OCI-LY7 (cell line): ENCODE measurements at regions not wholly inside any gene's neighbourhood (a gene's known extent, or its start where the extent isn't known, plus 50 kb on each side); places are given as distances from the start of the nearest gene placed in this dataset.
"Not testable (repeated sequence)": the region's sequence is repeated elsewhere in the genome, so short reads cannot be mapped to it uniquely, and the experiment has no call there.

Experiments used
- BruUV-seq: library from RNA; stranded (reverse); fragments of 400-500 nt; replicated peaks from 2 replicates; lab custom pipeline; 2021; lab: Mats Ljungman, UMichigan
- CTCF ChIA-PET: fragments of 300-600 bp; sonication (Branson Sonifier 250); formaldehyde crosslinking; loops from one replicate; lab custom pipeline; 2022; ENCODE audit warnings: antibody characterized with exemption; ENCODE audit not compliant: unreplicated experiment; lab: Charles Lee
- POLR2A ChIA-PET: fragments of 300-600 bp; sonication (Branson Sonifier 250); formaldehyde crosslinking; loops from one replicate; lab custom pipeline; 2022; ENCODE audit warnings: antibody characterized with exemption; lab: Charles Lee
- DNase-seq: peaks from one replicate; pipeline ENCODE4 v3.0.0-alpha.2; 2015; ENCODE audit warnings: low spot score
- H2AFZ ChIP-seq: fragments of 200-600 bp; sonication (generic), shearing (Covaris generic); 2 replicates; pipeline ENCODE4 v1.6.1; 2014; ENCODE audit warnings: mild to moderate bottlenecking, antibody characterized with exemption, low read length, moderate library complexity
- H3K27ac ChIP-seq: fragments of 200-600 bp; sonication (generic); 2 replicates; pipeline ENCODE4 v1.5.1; 2014; ENCODE audit warnings: mixed run types, low read depth, mild to moderate bottlenecking, moderate library complexity, low read length, inconsistent platforms; ENCODE audit not compliant: poor library complexity, severe bottlenecking
- H3K36me3 ChIP-seq: fragments of 200-600 bp; sonication (generic); 2 replicates; pipeline ENCODE4 v1.6.1; 2014; ENCODE audit warnings: mild to moderate bottlenecking, antibody characterized with exemption, low read length, moderate library complexity, mixed read lengths; ENCODE audit not compliant: insufficient read depth
- H3K4me1 ChIP-seq: fragments of 200-600 bp; sonication (generic); 2 replicates; pipeline ENCODE4 v1.5.1; 2014; ENCODE audit warnings: mild to moderate bottlenecking, low read length; ENCODE audit not compliant: insufficient read depth, poor library complexity, severe bottlenecking
- H3K4me2 ChIP-seq: fragments of 200-600 bp; sonication (generic); 2 replicates; pipeline ENCODE4 v1.6.1; 2014; ENCODE audit warnings: mild to moderate bottlenecking, low read length
- H3K4me3 ChIP-seq: fragments of 200-600 bp; sonication (generic); 2 replicates; pipeline ENCODE4 v1.5.1; 2014; ENCODE audit warnings: mild to moderate bottlenecking, low read depth, low read length; ENCODE audit not compliant: poor library complexity, severe bottlenecking
- H3K79me2 ChIP-seq: fragments of 200-600 bp; sonication (generic); 2 replicates; pipeline ENCODE4 v1.6.1; 2016; ENCODE audit warnings: low read depth, mild to moderate bottlenecking, low read length, moderate library complexity, mixed read lengths; ENCODE audit not compliant: insufficient read depth
- H3K9me2 ChIP-seq: fragments of 200-600 bp; sonication (generic); 2 replicates; pipeline ENCODE4 v1.6.1; 2016; ENCODE audit warnings: mild to moderate bottlenecking, low read length, mixed read lengths; ENCODE audit not compliant: insufficient read depth
- H3K9me3 ChIP-seq: fragments of 200-600 bp; sonication (generic); 2 replicates; pipeline ENCODE4 v1.6.1; 2014; ENCODE audit warnings: mild to moderate bottlenecking, mixed run types, low read length, mixed read lengths
- H4K20me1 ChIP-seq: fragments of 200-600 bp; sonication (generic); 2 replicates; pipeline ENCODE4 v1.6.1; 2014; ENCODE audit warnings: mild to moderate bottlenecking, antibody characterized with exemption, low read length, moderate library complexity, mixed read lengths; ENCODE audit not compliant: insufficient read depth
- EZH2phosphoT487 ChIP-seq: fragments of 200-600 bp; sonication (generic); IDR thresholded peaks from 2 replicates; pipeline ENCODE4 v1.6.1; 2018; ENCODE audit warnings: low read depth, borderline replicate concordance, mild to moderate bottlenecking, mixed run types, antibody characterized with exemption, low read length, moderate library complexity, mixed read lengths
- intact Hi-C: fragments of 100-400 bp; cut with micrococcal nuclease; formaldehyde crosslinking; loops from one replicate; pipeline ENCODE4 v1.10.0; 2022; ENCODE audit not compliant: unreplicated experiment
- TF ChIP-seq, protein P1 (sequence below): fragments of 200-600 bp; sonication (generic); conservative IDR thresholded peaks from 2 replicates; pipeline ENCODE4 v1.5.1; 2014; ENCODE audit warnings: mild to moderate bottlenecking, antibody characterized with exemption, low read length, moderate library complexity, mixed read lengths

DNA sequence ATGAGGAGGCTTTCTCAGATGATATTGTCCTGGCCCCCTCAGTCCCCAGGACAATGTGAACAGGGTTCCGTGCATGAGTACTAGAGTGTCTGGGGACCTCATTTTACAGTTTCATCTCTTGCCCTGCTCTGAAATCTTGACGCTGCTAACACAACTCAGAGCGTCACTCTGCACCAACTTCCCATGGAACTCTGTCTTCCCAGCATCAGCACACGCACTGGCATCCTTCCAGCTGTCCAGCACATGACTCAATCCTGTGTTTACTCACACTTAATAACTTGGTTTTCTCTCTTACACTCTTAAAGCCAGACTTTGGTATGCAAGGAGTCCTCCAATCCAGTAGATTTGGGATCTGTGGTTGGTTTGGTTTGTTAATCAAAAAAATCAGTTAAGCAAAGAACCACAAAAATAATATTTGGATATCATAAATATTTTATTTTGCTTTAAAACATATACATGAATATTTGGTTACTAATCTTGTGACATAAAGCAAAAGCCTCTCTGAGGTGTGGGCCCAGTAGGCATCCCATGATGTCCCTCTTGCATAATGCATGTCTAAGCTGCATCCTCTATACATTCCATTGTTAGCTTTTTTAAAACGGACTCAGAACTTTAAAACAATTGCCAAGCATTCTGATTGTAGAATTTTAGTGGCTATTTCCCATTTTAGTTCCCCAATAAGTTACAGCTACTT, 131.0 kb downstream of the CXCL12 start:
- no peaks in the 10 kb centered on the region for H3K9me3 ChIP-seq
- H3K4me1 ChIP-seq: no peaks in the 10 kb centered on the region
- ChIA-PET CTCF (no interaction called here), POLR2A (no interaction called here)
- H4K20me1 ChIP-seq: no peaks in the 10 kb centered on the region
- H3K4me2 ChIP-seq: no peak overlapping the region
- H3K79me2 ChIP-seq: no peaks in the 10 kb centered on the region
- no peak overlapping the region for H2AFZ ChIP-seq
- H3K9me2 ChIP-seq: no peaks in the 10 kb centered on the region
- no peak for TF ChIP-seq EZH2phosphoT487
- TF ChIP-seq, protein P1, sequence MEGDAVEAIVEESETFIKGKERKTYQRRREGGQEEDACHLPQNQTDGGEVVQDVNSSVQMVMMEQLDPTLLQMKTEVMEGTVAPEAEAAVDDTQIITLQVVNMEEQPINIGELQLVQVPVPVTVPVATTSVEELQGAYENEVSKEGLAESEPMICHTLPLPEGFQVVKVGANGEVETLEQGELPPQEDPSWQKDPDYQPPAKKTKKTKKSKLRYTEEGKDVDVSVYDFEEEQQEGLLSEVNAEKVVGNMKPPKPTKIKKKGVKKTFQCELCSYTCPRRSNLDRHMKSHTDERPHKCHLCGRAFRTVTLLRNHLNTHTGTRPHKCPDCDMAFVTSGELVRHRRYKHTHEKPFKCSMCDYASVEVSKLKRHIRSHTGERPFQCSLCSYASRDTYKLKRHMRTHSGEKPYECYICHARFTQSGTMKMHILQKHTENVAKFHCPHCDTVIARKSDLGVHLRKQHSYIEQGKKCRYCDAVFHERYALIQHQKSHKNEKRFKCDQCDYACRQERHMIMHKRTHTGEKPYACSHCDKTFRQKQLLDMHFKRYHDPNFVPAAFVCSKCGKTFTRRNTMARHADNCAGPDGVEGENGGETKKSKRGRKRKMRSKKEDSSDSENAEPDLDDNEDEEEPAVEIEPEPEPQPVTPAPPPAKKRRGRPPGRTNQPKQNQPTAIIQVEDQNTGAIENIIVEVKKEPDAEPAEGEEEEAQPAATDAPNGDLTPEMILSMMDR: no peak
- no TSS peak for BruUV-seq
- no peak overlapping the region for H3K27ac ChIP-seq
- intact Hi-C loops: no loop called here
- DNase-seq: no peak
- H3K4me3 ChIP-seq: no peak overlapping the region
- H3K36me3 ChIP-seq: no peaks in the 10 kb centered on the region

DNA sequence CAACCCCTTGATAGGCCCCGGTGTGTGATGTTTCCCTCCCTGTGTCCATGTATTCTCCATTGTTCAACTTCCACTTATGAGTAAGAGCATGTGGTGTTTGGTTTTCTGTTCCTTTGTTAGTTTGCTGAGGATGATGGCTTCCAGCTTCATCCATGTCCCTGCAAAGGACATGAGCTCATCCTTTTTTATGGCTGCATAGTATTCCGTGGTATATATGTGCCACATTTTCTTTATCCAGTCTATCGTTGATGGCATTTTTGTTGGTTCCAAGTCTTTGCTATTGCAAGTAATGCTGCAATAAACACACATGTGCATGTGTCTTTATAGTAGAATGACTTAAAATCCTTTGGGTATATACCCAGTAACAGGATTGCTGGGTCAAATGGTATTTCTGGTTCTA, 132.3 kb downstream of the CXCL12 start:
- CTCF ChIA-PET, H3K36me3 ChIP-seq, H3K27ac ChIP-seq, H3K9me2 ChIP-seq, H2AFZ ChIP-seq, H3K4me1 ChIP-seq, H3K4me3 ChIP-seq, H3K4me2 ChIP-seq, H3K9me3 ChIP-seq, intact Hi-C loops, BruUV-seq, H4K20me1 ChIP-seq, POLR2A ChIA-PET, H3K79me2 ChIP-seq, DNase-seq: not testable (repeated sequence)

DNA sequence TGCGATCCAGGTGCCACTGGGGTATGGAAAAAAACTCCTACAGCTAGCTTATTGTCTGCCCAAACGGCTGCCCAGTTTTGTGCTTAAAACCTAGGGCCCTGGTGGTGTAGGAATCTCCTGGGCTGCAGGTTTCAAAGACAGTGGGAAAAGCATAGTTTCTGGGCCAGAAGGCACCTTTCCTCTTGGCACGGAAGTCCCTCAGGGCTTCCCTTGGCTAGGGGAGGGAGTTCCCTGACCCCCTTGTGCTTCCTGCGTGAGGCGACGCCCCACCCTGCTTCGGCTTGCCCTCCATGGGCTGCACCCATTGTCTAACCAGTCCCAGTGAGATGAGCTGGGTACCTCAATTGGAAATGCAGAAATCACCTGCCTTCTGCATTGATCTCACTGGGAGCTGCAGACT, 135.0 kb downstream of the CXCL12 start:
- H3K4me1 ChIP-seq, H3K27ac ChIP-seq, H3K9me2 ChIP-seq, POLR2A ChIA-PET, BruUV-seq, H3K4me2 ChIP-seq, intact Hi-C loops, H3K4me3 ChIP-seq, H4K20me1 ChIP-seq, H2AFZ ChIP-seq, H3K36me3 ChIP-seq, H3K79me2 ChIP-seq, H3K9me3 ChIP-seq, CTCF ChIA-PET, DNase-seq: not testable (repeated sequence)

DNA sequence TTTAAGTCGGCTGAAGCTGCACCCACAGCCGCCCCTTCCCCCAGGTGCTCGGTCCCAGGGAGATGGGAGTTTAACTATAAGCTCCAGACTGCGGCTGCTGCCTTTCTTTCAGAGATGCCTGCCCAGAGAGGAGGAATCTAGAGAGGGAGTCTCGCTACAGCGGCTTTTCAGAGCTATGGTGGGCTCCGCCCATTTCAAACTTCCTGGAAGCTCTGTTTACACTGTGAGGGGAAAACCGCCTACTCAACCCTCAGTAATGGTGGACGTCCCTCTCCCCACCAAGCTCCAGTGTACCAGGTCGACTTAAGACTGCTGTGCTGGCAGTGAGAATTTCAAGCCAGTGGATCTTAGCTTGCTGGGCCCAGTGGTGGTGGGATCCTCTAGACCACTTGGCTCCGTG, 135.4 kb downstream of the CXCL12 start:
- Histone ChIP-seq H3K36me3 (no peaks in the 10 kb centered on the region), H3K9me3 (no peaks in the 10 kb centered on the region), H3K4me1 (no peaks in the 10 kb centered on the region), H3K9me2 (no peaks in the 10 kb centered on the region), H4K20me1 (no peaks in the 10 kb centered on the region), H2AFZ (no peak overlapping the region), H3K4me3 (no peak overlapping the region), H3K27ac (no peak overlapping the region), H3K79me2 (no peaks in the 10 kb centered on the region), H3K4me2 (no peak overlapping the region)
- intact Hi-C loops: no loop called here
- TF ChIP-seq EZH2phosphoT487: no peak
- TF ChIP-seq, protein P1: no peak
- ChIA-PET CTCF (no interaction called here), POLR2A (no interaction called here)
- no TSS peak for BruUV-seq
- DNase-seq: no peak

DNA sequence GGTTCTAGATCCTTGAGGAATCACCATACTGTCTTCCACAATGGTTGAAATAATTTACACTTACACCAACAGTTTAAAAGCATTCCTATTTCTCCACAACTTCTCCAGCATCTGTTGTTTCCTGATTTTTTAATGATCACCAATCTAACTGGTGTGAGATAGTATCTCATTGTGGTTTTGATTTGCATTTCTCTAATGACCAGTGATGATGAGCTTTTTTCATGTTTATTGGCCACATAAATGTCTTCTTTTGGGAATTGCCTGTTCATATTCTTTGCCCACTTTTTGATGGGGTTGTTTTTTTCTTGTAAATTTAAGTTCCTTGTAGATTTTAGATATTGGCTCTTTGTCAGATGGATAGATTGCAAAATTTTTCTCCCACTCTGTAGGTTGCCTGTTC, 138.2 kb downstream of the CXCL12 start:
- DNase-seq, H3K9me3 ChIP-seq, POLR2A ChIA-PET, intact Hi-C loops, H3K4me1 ChIP-seq, H3K4me2 ChIP-seq, H3K4me3 ChIP-seq, CTCF ChIA-PET, H2AFZ ChIP-seq, H3K79me2 ChIP-seq, BruUV-seq, H4K20me1 ChIP-seq, H3K9me2 ChIP-seq, H3K27ac ChIP-seq, H3K36me3 ChIP-seq: not testable (repeated sequence)
